Posterior vena cava (tissue), 2 donors: ENCODE measurements at regions not wholly inside any gene's neighbourhood (a gene's known extent, or its start where the extent isn't known, plus 50 kb on each side); places are given as distances from the start of the nearest gene placed in this dataset.
A peak's percentile ranks its signal among the peaks of the same experiment; 100 is the strongest.
"Not testable (repeated sequence)": the region's sequence is repeated elsewhere in the genome, so short reads cannot be mapped to it uniquely, and the experiment has no call there.

Source experiments
- DNase-seq: peaks from one replicate; pipeline ENCODE4 v3.0.0-alpha.2; 2020; ENCODE audit warnings: low spot score
- intact Hi-C, 2 donors: fragments of 100-400 bp; cut with DNase I; formaldehyde crosslinking; loops; one replicate each; pipeline versions ENCODE4 v1.14.1 to v1.14.2; 2022 to 2023
- donor health status: DM: yes; HTN: yes; CAD: no.
- donor health status: DM: yes; HTN: yes; CAD: no.

DNA sequence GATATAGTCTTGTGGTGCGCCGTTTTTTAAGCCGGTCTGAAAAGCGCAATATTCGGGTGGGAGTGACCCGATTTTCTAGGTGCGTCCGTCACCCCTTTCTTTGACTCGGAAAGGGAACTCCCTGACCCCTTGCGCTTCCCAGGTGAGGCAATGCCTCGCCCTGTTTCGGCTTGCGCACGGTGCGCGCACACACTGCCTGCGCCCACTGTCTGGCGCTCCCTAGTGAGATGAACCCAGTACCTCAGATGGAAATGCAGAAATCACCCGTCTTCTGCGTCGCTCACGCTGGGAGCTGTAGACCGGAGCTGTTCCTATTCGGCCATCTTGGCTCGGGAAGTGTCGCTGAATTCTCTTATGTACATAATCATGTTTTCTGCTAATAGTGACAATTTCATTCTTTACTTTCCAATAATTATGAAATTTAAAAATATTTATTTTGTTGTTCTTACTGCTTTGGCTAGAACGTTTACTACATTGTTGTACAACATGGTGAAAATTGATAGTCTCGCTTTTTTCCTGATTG, 61.2 kb upstream of the MINDY3 start:
- intact Hi-C loops, DNase-seq: not testable (repeated sequence)

GRCh38 chr10:15931376-15931775, 71.1 kb upstream of the MINDY3 start:
- intact Hi-C loops, result no loop called here
- DNase-seq, result no peak

GRCh38 chr10:15939543-15939942, 79.2 kb upstream of the MINDY3 start:
- intact Hi-C loops, DNase-seq: not testable (repeated sequence)

GRCh38 chr10:15943426-15943825, 83.1 kb upstream of the MINDY3 start:
- intact Hi-C loops, result no loop called here
- DNase-seq, result no peak

- intact Hi-C loops, result no loop called here
- no peak for DNase-seq
Observed at GRCh38 chr10:15954188-15954587, 93.9 kb upstream of the MINDY3 start.

DNA sequence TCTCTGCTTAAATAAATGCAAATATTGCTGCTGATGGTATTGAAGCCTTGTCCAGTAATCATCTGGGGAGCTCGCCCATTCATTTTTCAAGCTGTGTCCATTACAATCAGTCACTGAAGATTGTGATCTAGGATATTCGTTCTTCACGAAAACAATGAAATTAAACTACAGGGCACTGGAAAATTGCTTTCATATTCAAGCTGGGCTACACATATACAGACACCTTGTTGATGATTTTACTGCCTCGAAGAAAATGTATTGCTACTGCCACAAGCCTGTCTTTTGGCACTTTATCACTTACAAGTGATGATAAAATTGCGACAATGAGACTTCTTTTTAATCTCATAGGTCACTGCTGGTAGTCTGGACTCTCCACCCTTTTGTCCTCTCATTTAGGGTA, 100.0 kb upstream of the MINDY3 start:
- DNase-seq, result no peak
- intact Hi-C loops, result no loop called here

GRCh38 chr10:15972736-15973135, 112.4 kb upstream of the MINDY3 start:
- intact Hi-C loops, DNase-seq: not testable (repeated sequence)

GRCh38 chr10:15985690-15986089, 125.4 kb upstream of the MINDY3 start:
- intact Hi-C loops, result no loop called here
- DNase-seq, result no peak

DNA sequence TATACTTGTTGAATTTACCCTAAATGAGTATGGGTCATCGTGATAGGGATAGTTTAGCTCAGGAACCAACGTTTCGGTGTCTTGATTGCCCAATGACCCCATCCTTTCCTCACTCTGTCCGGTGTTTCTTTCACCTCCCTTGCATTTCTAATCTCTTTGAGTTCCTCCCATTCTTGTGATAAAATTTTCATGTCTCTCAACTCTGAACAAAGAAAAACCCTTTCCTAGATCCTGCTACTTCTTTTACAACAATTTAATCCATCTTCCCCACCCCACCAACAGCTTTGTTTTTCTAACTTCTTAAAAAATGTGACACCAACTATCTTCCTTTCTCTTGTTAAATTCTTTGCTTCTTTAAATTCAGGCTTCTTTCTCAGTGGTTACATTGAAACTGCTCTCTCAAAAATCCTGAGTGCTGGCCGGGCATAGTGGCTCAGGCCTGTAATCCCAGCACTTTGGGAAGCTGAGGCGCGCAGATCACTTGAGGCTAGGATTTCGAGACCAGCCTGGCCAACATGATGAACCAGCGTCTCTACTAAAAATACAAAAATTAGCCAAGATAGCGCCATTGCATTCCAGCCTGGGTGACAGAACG, 130.3 kb upstream of the MINDY3 start:
- intact Hi-C loops, result no loop called here
- no peak for DNase-seq

DNA sequence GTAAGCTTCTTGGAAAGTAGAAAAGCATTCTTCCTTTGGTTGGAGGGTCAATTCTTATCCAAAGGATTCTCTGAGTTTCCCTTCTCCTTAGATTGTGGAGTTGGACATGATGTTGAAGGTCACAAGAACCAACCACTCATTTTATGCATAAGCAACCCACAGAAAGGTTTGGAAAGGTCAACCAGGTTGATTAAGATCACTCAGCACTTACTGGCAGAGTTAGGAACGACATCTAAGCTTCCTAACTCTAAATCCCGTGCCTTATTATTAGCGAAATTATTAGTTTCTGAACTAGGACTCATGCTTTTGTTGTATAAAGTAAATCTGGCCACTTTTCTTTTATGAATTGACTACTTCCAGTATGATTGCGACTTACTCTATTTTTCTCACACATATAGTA, 137.0 kb upstream of the MINDY3 start:
- DNase-seq, result no peak
- intact Hi-C loops, result no loop called here

DNA sequence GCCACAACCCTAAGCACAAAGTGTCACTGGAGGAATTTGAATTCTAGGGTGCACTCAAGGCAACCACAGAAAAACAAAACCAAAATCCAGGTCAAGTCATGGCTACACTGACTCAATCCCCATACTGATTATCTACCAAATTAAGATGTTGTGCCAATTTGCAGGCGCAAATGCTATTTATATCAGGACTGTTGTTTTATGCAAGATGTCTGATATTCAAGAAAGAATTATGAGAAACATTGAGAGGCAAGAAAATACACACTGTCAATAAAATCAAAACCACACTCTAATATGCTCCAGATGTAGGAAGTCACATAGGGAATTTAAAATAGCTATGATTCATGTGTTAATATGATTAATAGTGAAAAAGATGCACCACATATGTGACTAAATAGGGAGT, 141.3 kb upstream of the MINDY3 start:
- DNase-seq, result no peak
- intact Hi-C loops, result no loop called here

- no peak for DNase-seq
- intact Hi-C loops, result no loop called here
Observed at GRCh38 chr10:16009785-16010184, 149.5 kb upstream of the MINDY3 start.

- intact Hi-C loops, result no loop called here
- no peak for DNase-seq
Observed at GRCh38 chr10:16011548-16011947, 151.2 kb upstream of the MINDY3 start.

DNA sequence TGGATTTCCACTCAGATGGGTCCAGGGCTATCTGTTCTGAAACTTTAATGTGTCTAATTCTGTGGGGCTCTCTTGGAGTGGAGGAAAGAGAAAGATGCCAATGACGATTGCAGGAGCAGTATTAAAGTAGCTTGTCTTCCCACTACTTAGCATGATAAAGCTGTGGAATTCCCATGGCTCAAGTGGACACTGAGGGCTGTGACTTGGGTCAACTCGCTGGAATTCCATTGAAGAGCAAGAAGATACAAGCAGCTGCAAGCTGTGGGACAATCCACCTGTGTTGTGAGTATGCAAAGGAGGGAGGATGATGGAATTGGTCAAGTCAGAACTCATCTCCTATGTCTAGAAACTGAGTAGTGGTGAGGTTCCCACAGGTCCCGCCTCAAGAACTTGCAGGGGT, 154.2 kb upstream of the MINDY3 start:
- intact Hi-C loops, result no loop called here
- no peak for DNase-seq

DNA sequence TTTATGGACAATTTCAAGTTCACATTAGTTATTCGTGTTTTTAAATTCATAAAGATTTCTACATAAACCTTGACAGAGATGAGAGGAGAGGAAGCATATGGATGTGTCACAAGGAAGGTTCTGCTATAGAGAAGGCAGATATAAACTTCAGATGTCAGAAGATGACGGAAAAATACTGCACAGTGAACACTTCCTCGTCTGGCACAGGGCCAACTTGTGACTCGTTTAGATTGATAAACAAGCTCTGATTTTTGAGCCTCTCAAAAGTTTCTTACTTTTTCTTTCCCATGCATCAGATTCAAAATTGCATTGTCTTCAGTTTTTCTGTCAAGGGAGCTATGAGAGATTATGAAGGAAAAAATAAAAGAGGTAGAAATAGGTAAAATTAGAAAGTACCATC, 156.4 kb upstream of the MINDY3 start:
- intact Hi-C loops, result no loop called here
- DNase-seq, result no peak

DNA sequence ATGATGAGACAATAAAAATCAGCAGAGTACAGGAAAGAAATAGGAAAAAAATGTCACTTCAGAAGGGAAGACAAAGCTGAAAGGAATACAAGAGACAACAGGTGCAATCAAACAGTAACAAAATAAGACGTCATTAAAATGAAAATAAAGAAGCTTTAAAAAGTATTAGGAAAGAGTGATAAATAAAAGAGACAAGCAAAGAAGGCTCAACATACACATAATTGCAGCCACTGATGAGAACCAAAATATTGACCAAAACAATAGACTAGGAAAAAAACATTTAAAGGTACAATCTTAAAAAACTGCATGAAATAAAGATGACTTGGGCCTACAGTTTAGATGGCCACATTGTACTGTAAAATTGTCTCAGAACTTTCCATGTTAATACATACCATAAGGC, 160.5 kb upstream of the MINDY3 start:
- intact Hi-C loops, result no loop called here
- no peak for DNase-seq

DNA sequence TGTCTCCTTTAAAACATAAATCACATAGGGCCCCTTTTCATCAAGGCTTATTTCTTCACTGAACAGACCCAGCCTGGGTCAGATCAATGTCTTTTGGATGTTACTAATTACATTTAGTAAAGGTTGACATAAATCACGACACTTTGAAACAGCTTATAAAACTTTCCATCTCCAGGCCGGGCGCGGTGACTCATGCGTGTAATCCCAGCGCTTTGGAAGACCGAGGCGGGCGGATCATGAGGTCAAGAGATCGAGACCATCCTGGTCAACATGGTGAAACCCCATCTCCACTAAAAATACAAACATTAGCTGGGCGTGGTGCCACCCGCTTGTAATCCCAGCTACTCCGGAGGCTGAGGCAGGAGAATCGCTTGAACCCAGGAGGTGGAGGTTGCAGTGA, 166.5 kb upstream of the MINDY3 start:
- intact Hi-C loops, result not testable (repeated sequence)
- DNase-seq, result peak; percentile 79

DNA sequence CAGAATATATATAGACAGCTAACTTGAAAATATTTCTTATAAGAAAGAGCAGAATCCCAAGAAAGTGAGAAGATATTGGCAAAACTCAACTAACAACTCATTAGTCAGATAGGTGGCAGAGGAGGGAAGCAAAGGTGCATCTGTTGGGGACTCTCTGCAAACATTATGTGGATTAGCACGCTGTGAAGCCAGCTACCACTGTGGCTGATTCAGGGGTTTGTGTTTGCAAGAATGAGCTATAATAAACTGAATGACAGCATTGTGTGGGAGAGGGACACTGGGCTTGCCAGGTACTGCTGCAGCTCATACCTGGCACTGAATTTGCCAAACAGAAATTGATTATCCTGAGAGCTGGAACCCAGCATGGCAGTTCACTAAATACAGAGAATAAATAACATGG, 170.3 kb upstream of the MINDY3 start:
- DNase-seq, result no peak
- intact Hi-C loops, result no loop called here

- DNase-seq, result no peak
- intact Hi-C loops, result no loop called here
Observed at GRCh38 chr10:16049050-16049449, 188.7 kb upstream of the MINDY3 start.

DNA sequence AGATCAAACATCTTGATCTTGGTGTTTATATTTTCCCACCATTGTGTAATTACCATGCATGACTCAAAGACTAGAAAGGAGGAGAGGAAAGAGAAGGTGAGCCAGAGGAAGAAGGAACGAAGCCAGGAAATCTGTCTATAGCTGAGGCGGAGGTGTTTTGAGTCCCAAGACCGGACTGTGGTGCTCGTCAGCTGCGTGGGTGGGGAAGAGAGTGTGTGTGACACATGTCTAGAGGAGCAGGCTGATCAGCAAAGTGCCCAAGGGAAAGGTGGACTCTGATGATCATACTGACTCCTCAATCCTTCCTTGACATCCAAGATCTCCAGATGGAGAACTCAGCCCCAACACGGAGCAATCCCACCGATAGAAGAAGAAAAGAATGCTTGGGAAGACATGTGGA, 189.5 kb upstream of the MINDY3 start:
- intact Hi-C loops, result no loop called here
- no peak for DNase-seq

DNA sequence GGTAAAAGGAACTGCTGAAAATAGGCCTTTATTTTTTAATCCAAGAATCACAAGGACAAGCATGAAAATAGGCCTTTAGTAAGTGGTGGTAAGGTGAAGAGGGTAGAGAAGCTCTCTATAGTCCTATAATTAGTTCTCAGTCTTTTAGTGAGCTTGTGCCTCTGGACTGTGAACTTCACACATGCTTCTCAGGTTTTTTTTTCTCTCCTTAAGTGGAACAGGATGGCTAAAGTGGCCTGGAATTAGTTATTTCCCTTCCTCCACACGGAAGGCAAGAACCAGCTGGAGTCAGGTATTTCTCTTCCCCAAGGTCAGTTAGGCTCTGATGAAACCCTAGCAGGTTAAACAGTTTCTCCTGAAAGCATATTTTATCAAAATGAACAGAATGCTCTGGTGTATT, 203.0 kb upstream of the MINDY3 start:
- intact Hi-C loops, result no loop called here
- no peak for DNase-seq

- intact Hi-C loops, result not testable (repeated sequence)
Observed at GRCh38 chr10:16083551-16083950, 223.2 kb upstream of the MINDY3 start.

More at GRCh38 chr10:16083551-16083950, 223.2 kb upstream of the MINDY3 start:
- DNase-seq, result not testable (repeated sequence)
